ENCODE measurements at regions not wholly inside any gene's neighbourhood (a gene's known extent, or its start where the extent isn't known, plus 50 kb on each side); places are given as distances from the start of the nearest gene placed in this dataset.

DNA sequence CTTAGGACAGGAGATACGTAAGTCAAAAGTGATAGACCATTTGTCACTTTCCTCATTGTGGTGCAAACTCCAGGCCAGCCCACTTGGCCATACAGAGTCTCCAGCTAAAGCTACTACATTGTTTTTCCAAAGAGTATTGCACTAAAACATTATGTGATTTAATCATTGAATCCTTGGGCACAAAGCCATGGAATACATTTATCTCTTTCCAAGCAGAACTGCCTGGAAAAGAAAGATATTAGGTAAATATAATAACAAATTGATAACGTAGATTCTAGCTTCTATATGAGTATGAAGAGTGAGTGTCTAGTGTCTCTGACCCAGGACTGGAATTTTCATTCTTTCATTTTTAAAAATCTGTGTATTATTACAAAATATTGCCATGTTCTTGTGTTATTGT lies 863.7 kb upstream of the SEMA6D start:
- Histone ChIP-seq H3K4me2 (ENCODE audit: low read length) (no peak overlapping the region), H3K9ac (ENCODE audit: low read depth, low read length) (no peak overlapping the region), H3K27me3 (ENCODE audit: control insufficient read depth, insufficient read depth, low read length) (no peaks in the 10 kb centered on the region), H3K36me3 (ENCODE audit: insufficient read depth, low read length) (no peaks in the 10 kb centered on the region), H3K4me3 (ENCODE audit: low read length) (no peak overlapping the region), H3K4me1 (ENCODE audit: control insufficient read depth, insufficient read depth, low read length) (no peaks in the 10 kb centered on the region), H3K9me3 (replicated peaks; ENCODE audit: low read length) (peaks cover 15% of the 10 kb centered on the region)

- no peak overlapping the region for H3K4me2 ChIP-seq (ENCODE audit: low read length)
- H3K9me3 ChIP-seq (replicated peaks; ENCODE audit: low read length) = peaks cover 14% of the 10 kb centered on the region
- no peaks in the 10 kb centered on the region for H3K27me3 ChIP-seq (ENCODE audit: control insufficient read depth, insufficient read depth, low read length)
- no peaks in the 10 kb centered on the region for H3K36me3 ChIP-seq (ENCODE audit: insufficient read depth, low read length)
- no peaks in the 10 kb centered on the region for H3K4me1 ChIP-seq (ENCODE audit: control insufficient read depth, insufficient read depth, low read length)
- H3K4me3 ChIP-seq (ENCODE audit: low read length) = no peak overlapping the region
- no peak overlapping the region for H3K9ac ChIP-seq (ENCODE audit: low read depth, low read length)
Observed at GRCh38 chr15:46854564-46854963, 862.7 kb upstream of the SEMA6D start.

- no peak overlapping the region for H3K4me3 ChIP-seq (ENCODE audit: low read length)
- H3K4me2 ChIP-seq (ENCODE audit: low read length) = no peak overlapping the region
- H3K4me1 ChIP-seq (ENCODE audit: control insufficient read depth, insufficient read depth, low read length) = no peaks in the 10 kb centered on the region
- peaks cover 17% of the 10 kb centered on the region for H3K9me3 ChIP-seq (replicated peaks; ENCODE audit: low read length)
- H3K36me3 ChIP-seq (ENCODE audit: insufficient read depth, low read length) = no peaks in the 10 kb centered on the region
- H3K27me3 ChIP-seq (ENCODE audit: control insufficient read depth, insufficient read depth, low read length) = no peaks in the 10 kb centered on the region
- no peak overlapping the region for H3K9ac ChIP-seq (ENCODE audit: low read depth, low read length)
Observed at GRCh38 chr15:46855388-46855787, 861.9 kb upstream of the SEMA6D start.

DNA sequence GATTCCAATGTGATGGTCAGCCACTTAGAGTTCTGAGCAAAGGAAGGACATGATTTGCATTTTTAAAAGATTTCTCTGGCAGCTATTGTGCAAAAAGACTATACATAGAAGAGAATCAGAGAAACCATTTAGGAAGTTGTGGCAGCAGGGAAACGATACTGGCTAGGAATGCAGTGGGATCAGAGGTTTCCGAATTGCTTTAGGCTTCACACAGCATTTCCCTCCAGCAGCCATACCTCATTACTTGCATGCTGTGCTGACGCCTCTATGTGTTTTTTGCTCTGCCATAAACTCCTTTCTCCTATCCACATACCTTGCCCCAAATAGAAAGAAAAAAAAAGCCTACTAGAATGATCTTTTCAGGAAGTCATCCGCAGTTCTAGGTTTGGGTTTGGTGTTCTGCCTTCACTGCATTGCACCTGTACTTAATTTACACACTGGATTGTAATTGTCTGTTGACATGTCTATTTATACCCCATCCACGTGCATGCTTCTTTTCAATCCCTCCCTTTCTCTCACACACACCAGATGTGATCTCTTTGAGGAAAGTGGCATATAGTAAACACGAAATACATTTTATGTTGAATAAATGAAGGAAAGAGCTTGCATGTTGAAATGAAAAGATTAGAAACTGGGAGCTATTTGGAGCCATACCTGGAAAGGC lies 860.3 kb upstream of the SEMA6D start:
- H3K4me3 ChIP-seq (ENCODE audit: low read length) = no peak overlapping the region
- H3K4me2 ChIP-seq (ENCODE audit: low read length) = no peak overlapping the region
- no peaks in the 10 kb centered on the region for H3K4me1 ChIP-seq (ENCODE audit: control insufficient read depth, insufficient read depth, low read length)
- peaks cover 20% of the 10 kb centered on the region for H3K9me3 ChIP-seq (replicated peaks; ENCODE audit: low read length)
- H3K27me3 ChIP-seq (ENCODE audit: control insufficient read depth, insufficient read depth, low read length) = no peaks in the 10 kb centered on the region
- no peaks in the 10 kb centered on the region for H3K36me3 ChIP-seq (ENCODE audit: insufficient read depth, low read length)
- no peak overlapping the region for H3K9ac ChIP-seq (ENCODE audit: low read depth, low read length)

GRCh38 chr15:46858150-46858549 lies 859.2 kb upstream of the SEMA6D start:
- no peaks in the 10 kb centered on the region for H3K36me3 ChIP-seq (ENCODE audit: insufficient read depth, low read length)
- no peaks in the 10 kb centered on the region for H3K4me1 ChIP-seq (ENCODE audit: control insufficient read depth, insufficient read depth, low read length)
- peaks cover 28% of the 10 kb centered on the region for H3K9me3 ChIP-seq (replicated peaks; ENCODE audit: low read length)
- no peaks in the 10 kb centered on the region for H3K27me3 ChIP-seq (ENCODE audit: control insufficient read depth, insufficient read depth, low read length)
- H3K4me2 ChIP-seq (ENCODE audit: low read length) = no peak overlapping the region
- no peak overlapping the region for H3K4me3 ChIP-seq (ENCODE audit: low read length)
- H3K9ac ChIP-seq (ENCODE audit: low read depth, low read length) = no peak overlapping the region

DNA sequence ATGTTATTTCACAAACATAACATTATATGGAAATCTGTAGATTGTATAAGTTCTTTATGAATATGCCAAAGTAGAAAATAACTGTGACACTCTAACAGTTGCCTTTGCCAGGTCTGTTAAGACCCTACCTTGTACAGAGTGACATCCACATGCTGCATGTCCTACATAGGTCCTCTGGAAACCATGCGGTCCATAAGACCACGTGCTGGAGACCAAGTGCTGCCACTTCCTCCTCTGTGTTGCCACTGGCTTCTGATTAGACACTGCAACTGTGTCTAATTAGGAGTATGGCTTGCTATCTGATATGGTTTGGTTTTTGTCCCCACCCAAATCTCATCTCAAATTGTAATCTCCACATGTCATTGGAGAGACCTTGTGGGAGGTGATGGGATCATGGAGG lies 855.5 kb upstream of the SEMA6D start:
- Histone ChIP-seq H3K4me3 (ENCODE audit: low read length) (no peak overlapping the region), H3K27me3 (ENCODE audit: control insufficient read depth, insufficient read depth, low read length) (no peaks in the 10 kb centered on the region), H3K9ac (ENCODE audit: low read depth, low read length) (no peak overlapping the region), H3K4me2 (ENCODE audit: low read length) (no peak overlapping the region), H3K9me3 (replicated peaks; ENCODE audit: low read length) (peaks cover 19% of the 10 kb centered on the region), H3K4me1 (ENCODE audit: control insufficient read depth, insufficient read depth, low read length) (no peaks in the 10 kb centered on the region), H3K36me3 (ENCODE audit: insufficient read depth, low read length) (no peaks in the 10 kb centered on the region)

DNA sequence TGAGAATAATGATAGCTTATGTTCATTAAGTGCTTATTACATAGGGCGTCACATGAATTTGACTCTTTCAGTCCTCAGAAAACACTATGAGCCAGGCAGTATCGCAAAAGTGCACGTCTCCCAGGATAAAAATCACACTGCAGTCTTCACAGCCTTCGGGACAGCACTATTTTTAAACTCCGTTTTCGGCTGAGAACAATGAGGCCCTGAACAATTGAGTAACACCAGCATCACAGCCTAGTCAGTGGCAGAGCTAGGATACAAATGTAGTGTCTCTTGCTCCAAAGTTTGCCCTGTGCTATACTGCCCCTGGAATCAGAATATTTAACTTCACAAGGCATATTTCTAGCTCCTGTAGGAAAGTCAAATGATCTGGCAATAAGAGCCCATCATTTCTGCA lies 852.1 kb upstream of the SEMA6D start:
- H3K4me1 ChIP-seq (ENCODE audit: control insufficient read depth, insufficient read depth, low read length) = no peaks in the 10 kb centered on the region
- no peaks in the 10 kb centered on the region for H3K36me3 ChIP-seq (ENCODE audit: insufficient read depth, low read length)
- H3K9me3 ChIP-seq (replicated peaks; ENCODE audit: low read length) = peaks cover 19% of the 10 kb centered on the region
- no peak overlapping the region for H3K4me2 ChIP-seq (ENCODE audit: low read length)
- H3K9ac ChIP-seq (ENCODE audit: low read depth, low read length) = no peak overlapping the region
- no peaks in the 10 kb centered on the region for H3K27me3 ChIP-seq (ENCODE audit: control insufficient read depth, insufficient read depth, low read length)
- no peak overlapping the region for H3K4me3 ChIP-seq (ENCODE audit: low read length)

DNA sequence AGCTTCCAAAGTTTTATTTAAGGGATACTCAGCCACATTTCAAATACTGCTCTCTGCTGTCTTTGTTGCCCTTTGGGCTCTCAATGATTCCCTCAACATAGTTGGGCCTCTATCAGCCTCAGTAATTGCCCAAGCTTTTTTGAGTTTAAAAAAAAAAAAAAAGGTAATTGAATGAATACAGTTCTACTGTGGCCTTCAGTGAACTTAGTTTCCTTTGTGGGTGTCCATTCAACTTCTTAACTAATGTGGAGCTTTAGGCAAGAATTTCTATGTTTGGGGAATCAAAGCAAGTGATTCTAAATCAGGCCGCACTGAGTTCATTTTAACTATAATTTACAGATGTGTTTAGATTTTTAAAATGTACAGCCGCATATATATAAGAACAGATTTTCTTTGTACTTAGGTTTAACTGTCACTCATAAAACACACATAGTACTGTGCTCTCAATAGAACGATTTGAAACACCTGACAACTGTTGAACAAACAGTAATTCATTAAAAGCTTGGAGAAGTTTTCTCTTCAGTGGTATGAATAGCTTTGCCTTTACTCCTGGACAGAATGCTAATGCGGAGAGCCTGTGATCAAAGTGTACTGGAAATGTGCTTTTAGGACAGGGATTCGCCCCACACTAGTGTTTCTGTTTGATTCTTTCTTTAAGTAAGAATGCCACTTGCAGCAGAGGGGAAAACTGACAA lies 844.9 kb upstream of the SEMA6D start:
- Histone ChIP-seq H3K9ac (ENCODE audit: low read depth, low read length) (no peak overlapping the region), H3K36me3 (ENCODE audit: insufficient read depth, low read length) (no peaks in the 10 kb centered on the region), H3K4me3 (ENCODE audit: low read length) (no peak overlapping the region), H3K4me1 (ENCODE audit: control insufficient read depth, insufficient read depth, low read length) (no peaks in the 10 kb centered on the region), H3K9me3 (replicated peaks; ENCODE audit: low read length) (no peaks in the 10 kb centered on the region), H3K27me3 (ENCODE audit: control insufficient read depth, insufficient read depth, low read length) (no peaks in the 10 kb centered on the region), H3K4me2 (ENCODE audit: low read length) (no peak overlapping the region)

- Histone ChIP-seq H3K9me3 (replicated peaks; ENCODE audit: low read length) (no peaks in the 10 kb centered on the region), H3K4me1 (ENCODE audit: control insufficient read depth, insufficient read depth, low read length) (no peaks in the 10 kb centered on the region), H3K4me2 (ENCODE audit: low read length) (no peak overlapping the region), H3K9ac (ENCODE audit: low read depth, low read length) (no peak overlapping the region), H3K4me3 (ENCODE audit: low read length) (no peak overlapping the region), H3K27me3 (ENCODE audit: control insufficient read depth, insufficient read depth, low read length) (no peaks in the 10 kb centered on the region), H3K36me3 (ENCODE audit: insufficient read depth, low read length) (no peaks in the 10 kb centered on the region)
Observed at GRCh38 chr15:46872981-46873330, 844.3 kb upstream of the SEMA6D start.

GRCh38 chr15:46879032-46879770 lies 838.1 kb upstream of the SEMA6D start:
- no peak overlapping the region for H3K4me3 ChIP-seq (ENCODE audit: low read length)
- H3K4me2 ChIP-seq (ENCODE audit: low read length) = no peak overlapping the region
- H3K4me1 ChIP-seq (ENCODE audit: control insufficient read depth, insufficient read depth, low read length) = no peaks in the 10 kb centered on the region
- H3K27me3 ChIP-seq (ENCODE audit: control insufficient read depth, insufficient read depth, low read length) = no peaks in the 10 kb centered on the region
- H3K36me3 ChIP-seq (ENCODE audit: insufficient read depth, low read length) = no peaks in the 10 kb centered on the region
- H3K9me3 ChIP-seq (replicated peaks; ENCODE audit: low read length) = no peaks in the 10 kb centered on the region
- H3K9ac ChIP-seq (ENCODE audit: low read depth, low read length) = no peak overlapping the region

- no peaks in the 10 kb centered on the region for H3K27me3 ChIP-seq (ENCODE audit: control insufficient read depth, insufficient read depth, low read length)
- no peak overlapping the region for H3K4me3 ChIP-seq (ENCODE audit: low read length)
- no peaks in the 10 kb centered on the region for H3K4me1 ChIP-seq (ENCODE audit: control insufficient read depth, insufficient read depth, low read length)
- H3K9ac ChIP-seq (ENCODE audit: low read depth, low read length) = no peak overlapping the region
- no peaks in the 10 kb centered on the region for H3K9me3 ChIP-seq (replicated peaks; ENCODE audit: low read length)
- H3K36me3 ChIP-seq (ENCODE audit: insufficient read depth, low read length) = no peaks in the 10 kb centered on the region
- H3K4me2 ChIP-seq (ENCODE audit: low read length) = no peak overlapping the region
Observed at GRCh38 chr15:46880791-46881190, 836.5 kb upstream of the SEMA6D start.

Measured in skeletal muscle satellite cell (primary cell).